ENCODE measurements at regions not wholly inside any gene's neighbourhood (a gene's known extent, or its start where the extent isn't known, plus 50 kb on each side); places are given as distances from the start of the nearest gene placed in this dataset.

DNA sequence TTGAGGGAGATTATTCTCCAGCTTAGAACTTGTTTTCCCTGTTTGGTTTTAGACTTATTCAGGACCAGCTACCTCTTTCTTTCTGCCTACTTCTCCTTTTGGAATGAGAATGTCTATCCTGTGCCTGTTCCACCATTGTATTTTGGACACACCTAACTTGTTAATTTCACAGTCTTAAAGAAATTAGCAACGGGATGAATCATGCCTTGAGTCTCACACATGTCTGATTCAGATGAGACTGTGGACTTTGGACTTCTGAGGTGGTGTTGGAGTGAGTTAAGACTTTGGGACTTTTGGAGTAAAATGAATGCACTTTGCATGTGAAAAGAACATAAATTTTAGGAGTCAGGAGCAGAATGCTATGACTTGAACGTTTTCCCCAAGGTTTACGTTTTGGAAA, 581.4 kb downstream of the CDH11 start:
- DNase-seq (ENCODE audit: low spot score) = no peak

DNA sequence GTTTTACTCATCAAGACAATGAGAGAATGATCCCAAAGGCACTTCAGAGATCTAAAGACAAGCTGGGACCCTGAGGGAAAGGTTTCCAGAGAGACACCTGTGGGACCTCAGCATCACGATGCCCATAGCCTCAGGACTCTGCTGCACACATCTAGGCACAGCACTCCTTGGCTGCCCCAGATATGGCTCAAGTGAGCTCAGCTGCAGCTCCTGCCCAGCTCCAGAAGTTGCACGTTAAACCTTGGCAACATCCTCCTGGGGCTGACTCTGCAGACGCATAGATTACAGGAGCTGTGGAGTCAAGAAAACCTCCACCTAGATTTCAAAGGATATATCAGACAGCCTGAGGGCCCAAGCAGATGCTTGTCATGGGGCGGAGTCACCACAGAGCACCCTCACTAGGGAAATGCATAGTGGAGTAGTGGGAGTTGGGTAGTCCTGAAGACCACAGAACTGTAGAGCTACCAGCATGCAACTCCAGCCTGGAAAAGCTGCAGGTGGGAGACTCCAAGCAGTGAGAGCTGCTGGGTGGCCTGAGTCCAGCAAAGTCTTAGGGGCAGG, 582.0 kb downstream of the CDH11 start:
- DNase-seq (ENCODE audit: low spot score) = no peak

DNA sequence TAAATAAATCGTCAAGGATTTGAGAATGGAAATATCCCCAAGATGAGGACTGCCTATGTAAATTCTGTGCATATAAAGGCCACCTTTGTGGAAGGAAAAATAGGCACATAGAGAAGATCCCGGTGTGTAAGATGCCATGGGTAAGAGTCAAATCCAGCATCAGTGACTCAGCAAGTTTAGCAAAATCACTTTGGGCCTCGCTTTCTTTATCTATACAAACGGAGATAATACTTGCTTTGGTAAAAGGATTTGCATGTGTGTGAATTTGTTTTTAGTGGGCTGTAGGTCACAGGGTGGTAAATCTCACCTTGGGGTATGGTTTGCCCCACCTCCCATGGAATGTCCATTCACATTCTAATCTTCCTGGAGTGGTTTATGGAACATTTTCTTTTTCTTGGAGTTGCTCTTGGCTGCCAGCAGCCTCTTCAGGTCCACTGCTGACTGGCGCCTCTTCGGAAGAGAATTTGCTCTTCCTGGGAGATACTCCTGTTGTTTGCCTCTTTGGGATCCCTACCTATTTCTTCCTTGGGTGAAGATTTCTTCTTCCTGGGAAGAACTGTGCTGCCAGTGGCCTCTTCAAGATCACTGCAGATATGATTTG, 587.6 kb downstream of the CDH11 start:
- no peak for DNase-seq (ENCODE audit: low spot score)

DNA sequence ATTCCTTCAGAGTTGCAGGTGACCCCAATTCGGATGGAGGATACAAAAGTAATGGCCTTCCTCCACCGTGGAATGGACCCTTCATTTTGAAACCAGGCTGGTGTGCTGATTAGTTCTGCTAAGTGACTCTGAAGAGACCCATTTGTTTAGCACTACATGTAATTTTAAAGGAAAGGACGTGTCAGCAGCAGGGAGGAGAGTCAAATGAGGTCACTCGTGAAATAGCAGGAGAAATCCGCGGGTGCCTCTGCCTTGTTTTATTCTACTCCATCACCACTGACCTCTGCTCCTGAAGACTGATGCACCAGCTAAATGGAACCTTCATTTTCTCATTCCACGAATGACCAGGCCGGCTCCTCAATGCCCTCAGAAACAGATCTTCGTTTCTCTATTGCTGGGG, 589.2 kb downstream of the CDH11 start:
- no peak for DNase-seq (ENCODE audit: low spot score)

DNA sequence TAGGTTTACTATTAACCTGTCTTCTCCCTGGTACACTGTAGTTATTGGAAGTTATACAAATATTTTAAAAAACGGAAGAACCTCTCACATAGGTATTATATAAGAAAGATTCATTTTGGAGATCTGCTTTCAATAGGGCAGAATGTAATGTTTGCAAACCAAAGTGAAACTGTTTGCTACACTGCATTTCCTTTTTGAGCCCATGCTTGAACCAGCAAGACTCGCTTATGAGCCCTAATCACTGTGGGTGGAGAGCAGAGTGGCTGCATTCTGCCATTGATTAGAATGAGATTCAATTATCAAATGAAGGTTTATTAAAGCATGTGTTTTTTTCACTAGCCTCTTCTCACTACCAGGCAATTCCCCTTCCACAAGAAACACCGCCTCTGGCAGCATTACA, 589.7 kb downstream of the CDH11 start:
- no peak for DNase-seq (ENCODE audit: low spot score)

DNA sequence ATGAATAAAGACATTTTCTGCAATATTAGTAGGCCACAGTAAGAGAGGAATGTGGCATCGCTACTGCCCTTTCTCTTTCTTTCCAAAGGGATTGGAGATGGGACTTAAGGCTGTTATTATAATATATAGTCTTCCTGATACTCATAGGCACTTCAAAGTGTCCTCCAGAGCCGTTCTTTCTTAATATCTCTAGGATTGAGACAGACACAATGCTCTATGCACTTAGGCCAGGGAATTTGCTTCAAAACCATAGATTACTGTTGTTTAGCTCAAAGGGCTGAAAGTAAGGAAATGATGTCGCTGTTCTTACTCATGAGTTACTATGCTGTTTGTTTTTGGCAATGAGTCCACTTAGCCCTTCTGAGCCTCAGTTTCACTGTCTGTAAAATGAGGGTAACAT, 590.5 kb downstream of the CDH11 start:
- no peak for DNase-seq (ENCODE audit: low spot score)

DNA sequence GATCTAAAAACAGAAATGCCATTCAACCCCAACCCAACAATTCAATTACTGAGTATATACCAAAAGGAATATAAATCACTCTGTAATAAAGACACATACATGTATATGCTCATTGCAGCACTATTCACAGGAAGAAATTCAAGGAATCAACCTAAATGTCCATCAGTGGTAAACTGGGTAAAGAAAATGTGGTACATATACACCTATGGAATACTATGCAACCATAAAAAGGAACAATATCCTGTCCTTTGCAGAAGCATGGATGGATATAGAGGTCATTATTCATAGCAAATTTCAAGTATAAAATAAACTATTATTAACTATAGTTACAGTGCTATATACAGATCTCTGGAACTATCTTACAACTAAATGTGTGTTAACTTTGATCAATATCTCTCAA, 599.3 kb downstream of the CDH11 start:
- DNase-seq (ENCODE audit: low spot score) = no peak

DNA sequence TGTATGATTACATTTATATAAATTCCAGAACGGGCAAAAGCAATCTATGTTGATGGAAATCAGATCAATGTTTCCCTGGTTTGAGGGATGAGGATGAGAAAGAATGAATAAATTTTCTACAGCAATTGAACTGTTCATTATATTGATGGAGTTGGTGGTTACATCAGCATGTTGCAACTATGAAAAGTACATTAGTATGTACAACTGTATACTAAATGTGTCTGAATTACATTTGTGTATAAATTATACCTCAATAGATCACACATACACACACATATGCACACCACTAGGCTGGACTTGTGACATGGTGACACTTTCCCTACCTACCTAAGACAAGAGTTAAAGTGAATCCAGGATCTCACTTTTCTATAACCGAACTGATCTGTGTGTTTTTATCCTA, 608.0 kb downstream of the CDH11 start:
- no peak for DNase-seq (ENCODE audit: low spot score)

DNA sequence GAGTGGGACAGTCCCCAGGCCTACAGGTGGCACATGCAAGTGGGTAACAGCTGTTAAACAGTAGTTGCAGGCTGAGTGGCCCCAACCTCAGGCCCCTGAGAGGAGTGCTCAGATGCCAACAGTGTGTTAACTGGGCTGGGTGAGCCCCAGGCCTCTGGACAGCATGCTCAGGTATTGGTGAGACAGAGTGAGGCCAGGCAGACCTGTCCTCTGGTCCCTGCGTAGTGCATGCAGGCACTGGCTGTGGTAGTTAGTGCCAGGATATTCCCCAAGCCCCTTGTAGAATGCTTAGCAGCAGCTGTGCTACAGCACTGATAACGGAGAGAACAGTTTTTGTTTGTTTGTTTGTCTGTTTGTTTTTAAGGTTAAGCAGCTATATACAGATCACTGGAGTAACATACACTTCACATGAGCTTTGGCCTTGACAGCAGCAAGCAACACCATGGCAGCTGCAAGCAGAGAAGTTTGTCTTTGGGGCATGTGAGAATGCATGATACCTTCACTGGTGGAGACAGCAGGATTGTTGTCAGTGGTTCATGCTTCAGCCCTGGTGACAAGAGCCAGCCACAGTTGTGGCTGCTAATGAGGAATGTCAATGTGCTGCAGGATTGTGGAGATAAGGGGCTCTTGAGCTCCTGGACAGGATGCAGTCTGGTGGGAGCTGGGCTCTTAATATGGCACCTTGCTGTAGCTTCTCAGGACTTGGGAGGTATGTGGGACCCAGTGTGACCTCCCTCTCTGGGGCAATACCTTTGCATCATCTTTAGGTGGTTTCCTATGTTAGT, 614.4 kb downstream of the CDH11 start:
- no peak for DNase-seq (ENCODE audit: low spot score)

DNA sequence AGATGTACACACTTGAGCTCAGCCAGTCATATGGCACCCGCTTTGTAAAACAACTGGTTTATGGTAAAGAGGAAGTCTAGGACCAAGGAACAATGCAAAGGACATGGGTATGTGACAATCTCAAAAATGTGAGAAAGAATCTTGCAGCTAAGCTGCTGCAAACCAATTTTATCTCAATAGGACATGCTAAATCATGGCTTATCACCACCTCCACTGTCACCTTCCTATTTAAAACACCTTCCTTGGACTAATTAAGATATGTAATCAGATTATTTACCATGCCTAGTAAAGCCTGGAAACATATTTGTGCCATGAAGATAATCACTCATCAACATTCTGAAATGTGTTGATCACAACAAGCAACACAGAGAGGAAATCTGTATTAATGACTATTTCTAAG, 622.7 kb downstream of the CDH11 start:
- DNase-seq (ENCODE audit: low spot score) = no peak

DNA sequence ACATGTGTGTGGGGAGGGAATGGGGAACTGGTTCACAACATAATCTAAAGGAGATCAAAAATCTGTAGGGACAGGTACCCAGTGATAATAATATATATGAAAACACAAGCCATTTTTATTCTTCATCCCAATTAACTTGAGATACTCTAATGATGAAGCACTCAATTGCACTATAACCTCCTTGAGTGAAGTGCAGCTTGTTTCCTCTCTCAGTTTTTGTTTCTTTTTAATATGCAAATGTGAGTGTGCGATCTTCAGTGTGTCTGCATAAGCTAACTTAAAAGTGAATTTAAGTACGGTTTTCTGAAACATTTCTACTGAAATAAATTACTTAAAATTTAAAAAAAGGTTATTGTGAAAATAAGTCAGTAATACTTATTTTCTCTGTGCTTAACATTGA, 623.5 kb downstream of the CDH11 start:
- no peak for DNase-seq (ENCODE audit: low spot score)

DNA sequence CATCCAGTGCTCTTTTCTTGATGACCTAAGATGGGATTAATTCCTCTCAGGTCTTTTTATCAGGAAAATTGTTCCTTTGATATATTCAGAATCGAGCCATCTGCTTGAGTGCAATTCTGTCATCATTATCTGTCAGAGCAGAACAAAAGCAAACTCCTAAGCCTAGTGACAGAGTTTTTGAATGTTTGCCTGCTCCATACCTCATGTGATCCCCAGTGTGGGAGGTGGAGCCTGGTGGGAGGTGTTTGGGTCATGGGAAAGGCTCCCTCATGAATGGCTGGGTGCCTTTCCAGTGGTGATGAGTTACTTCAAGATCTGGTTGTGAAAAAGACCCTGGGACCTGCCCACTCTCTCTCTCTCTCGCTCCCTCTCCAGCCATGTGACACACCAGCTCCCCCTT, 628.2 kb downstream of the CDH11 start:
- DNase-seq (ENCODE audit: low spot score) = no peak

DNA sequence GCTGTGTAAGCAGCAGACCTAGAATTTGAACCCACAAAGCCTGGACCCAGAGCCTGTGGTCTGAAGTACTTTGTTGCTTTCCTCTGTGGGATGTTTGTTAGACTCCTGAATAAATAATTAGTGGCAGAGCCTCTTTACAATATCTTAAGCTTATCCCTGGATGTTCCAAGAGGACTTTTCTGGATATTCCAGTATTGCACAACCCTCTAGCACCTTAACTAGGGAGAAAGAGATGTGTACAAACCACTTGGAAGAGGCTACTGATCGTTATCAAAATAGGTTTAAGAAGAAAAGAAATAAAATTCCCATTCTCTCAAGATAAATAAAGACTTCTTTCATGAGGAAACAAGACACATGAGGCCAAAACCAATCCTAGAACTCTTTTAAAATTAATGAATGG, 632.4 kb downstream of the CDH11 start:
- no peak for DNase-seq (ENCODE audit: low spot score)

DNA sequence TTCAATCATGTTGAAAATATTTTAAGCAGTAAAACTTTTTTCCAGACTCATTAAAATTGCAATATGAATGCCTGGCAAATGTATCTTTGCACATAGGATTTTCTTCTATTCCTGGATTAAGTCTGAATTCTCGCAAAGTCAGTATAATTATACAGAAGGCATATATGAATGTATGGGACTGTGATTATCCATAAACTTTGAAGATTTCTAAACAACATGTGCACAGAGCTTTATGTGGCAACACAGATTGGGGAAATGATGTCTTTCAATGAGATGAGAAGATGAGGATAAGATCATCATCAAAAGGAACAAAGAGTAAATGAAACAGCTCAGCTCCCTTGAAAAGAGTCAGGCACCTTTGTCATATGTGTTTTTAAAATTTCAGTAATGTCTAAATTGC, 635.3 kb downstream of the CDH11 start:
- no peak for DNase-seq (ENCODE audit: low spot score)

DNA sequence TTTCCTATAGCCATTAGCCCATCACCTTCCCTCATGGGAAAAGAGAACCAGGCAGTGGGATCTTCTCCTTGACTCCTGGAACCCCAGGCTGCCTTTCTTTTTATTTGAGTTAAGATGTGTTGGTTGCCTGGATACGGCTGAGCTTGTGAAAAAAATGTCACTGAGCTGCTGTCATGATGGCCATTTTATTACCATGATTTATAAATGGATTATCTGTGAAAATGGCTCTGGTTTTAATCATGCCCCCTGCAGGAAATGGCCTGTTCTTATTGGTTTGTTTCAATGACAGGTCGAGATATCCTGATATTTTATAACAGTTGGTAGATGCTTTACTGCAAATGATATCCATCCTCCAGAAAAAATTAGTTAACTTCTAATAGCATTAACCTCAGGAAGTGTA, 640.4 kb downstream of the CDH11 start:
- DNase-seq (ENCODE audit: low spot score) = no peak

DNA sequence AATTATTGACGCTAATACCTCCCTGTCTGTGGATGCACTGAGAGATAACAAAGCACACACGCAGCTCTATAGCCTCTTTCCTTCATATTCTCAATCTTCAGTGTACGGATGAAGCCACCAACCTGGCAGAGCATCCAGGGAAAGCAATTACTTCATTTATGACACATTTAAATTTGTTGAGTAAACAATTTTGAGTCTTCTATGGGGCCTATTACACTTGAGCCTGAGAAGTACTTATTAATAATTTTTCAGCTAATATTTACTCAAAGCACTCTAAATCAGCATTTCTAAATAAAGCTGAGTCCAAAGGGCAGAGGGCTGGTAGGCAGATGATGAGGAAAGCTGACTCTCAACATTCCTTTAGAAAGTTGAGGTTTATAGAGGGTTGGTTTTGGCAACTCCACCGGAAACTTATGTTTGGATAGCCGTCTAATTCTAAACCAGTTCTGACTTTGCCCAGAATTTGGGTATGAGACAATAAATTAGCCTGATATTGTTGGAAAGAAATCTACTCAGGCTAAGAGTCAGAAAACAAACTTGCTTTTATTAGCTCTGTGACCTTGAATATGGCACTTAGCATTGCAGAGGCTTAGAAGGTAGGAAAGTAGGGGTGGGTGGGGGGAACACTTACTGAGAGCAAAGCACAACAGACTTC, 643.5 kb downstream of the CDH11 start:
- DNase-seq (ENCODE audit: low spot score) = no peak

DNA sequence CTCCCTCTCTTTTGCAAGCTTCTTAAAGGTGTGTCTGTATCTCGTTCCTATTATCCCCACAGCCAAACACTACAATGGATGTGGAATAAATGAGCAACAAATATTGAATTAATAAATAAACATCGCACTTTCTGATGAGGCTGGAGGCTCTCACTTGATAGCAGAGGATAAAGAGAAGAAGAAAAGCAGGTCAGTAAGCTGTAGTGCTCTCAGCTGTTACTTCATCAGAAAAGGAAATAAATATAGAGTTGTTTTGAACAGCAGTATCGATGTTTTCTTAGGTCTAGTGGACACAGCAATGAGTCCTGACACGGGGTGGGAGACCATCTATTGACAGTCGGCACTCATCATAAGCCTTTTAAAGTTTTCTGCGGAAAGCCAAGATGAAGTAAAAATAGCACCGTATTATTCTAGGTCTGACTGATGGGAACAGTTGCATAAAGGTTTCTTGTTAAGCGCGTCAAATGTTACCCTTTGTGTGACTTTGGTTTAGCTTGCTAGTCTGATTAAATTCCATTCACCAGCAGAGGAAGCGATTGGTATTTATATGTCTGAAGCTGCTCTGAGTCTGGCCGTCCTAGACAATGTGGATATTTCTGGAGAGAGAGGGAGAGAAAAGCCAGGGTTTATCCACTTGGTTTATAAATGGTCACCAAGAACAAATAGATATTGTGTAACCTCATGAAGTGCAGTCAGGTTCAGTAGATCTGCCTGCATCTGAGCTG, 646.1 kb downstream of the CDH11 start:
- no peak for DNase-seq (ENCODE audit: low spot score)

DNA sequence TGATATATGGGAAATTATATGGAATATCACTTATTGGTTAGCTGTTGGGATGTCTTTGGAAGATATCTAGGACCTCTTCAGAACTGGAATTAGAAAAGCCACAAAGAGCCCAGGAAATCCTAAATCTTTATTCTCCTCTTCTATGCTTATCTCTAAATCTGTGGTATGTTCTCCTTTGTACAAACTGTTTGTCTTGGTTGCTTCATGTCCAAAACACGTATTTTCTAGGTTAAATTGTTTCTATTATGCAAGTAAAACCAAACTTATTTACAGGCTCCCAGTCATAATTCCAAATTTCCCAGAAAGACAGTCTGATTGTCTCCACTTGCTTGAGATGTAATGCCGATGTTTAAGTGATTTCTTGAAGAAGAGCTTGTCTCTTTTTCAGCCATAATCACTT, 650.9 kb downstream of the CDH11 start:
- DNase-seq (ENCODE audit: low spot score) = no peak

DNA sequence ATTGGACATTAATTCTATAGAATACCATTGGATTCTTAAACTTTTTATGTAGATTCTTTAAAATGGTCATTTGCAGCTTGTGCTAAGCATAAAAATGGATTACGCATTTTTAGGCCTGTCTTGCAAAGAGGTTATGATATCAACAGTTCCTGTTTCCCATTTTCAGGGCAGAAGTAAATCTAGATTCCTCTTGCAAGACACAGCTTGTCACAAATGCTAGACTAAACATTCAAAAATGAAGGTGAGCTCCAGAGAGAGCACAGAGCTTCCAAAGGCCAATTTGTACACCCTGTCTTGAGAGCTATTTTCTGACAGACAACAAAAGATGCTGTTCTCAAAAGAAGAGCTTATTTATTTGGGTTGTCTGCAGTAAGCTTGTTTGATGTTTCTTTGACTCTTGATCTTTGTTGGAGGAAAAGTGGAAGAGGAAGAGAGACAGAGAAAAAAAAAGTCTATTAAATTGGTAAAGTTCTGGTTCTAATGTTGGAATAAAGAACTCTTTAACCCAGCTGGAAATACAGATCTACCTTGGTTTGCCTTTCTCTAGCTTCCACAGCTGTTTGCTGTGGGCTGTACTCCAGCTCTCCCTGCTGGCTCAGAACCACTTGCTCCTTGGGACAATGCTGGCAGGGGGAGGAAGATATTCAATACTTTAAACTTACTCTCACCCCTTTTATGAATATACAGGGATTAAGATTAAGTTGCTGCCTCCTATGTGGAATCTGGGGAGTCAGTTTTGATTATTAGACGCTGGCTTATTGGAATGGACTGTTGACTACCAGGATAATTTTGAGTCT, 651.8 kb downstream of the CDH11 start:
- DNase-seq (ENCODE audit: low spot score) = no peak

DNA sequence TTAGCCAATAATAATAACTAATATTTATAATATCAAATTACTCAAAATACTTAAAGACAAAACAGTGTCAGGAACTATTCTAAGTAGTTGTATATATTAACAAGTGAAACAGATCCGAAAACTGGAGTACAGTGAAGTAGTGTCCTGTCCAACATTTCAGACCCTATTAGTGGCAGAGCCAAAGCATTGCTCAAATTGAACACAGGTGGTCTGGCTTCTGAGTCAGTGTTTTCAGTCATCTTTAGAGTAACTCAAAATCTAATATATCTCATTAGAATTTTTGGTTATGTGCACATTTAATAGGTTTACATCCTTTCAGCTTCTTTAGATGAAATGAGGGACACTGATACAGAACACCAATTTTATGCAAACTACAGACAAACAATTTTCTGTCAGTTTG, 652.5 kb downstream of the CDH11 start:
- DNase-seq (ENCODE audit: low spot score) = no peak

DNA sequence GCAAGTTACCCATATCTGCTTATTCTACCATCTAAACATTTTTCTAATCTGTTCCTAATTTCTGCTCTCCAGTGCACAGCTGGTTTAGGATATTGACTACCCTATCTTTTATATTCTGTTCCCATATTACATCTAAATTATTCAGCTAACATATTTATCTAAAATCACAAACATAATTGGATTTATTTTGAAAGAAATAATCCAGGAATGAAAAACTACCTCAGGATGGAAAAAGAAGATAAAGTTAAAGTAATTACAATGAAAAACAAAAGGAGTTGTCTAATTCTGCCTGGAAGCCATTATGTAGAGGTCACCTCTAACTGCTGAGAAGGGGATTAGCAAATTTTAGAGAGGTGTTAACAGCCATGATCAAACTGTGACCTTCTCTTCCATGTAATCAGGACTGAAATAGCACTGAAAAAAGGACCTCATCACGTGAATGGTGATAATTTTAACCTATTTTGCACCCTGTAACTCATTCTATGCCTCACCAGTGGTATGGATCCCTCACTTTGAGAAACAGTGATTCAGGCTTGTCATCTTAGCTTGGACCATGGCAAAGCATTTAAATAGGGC, 653.3 kb downstream of the CDH11 start:
- DNase-seq (ENCODE audit: low spot score) = no peak

Measured in hematopoietic multipotent progenitor cell treated with erythropoietin and hydrocortisone succinate and interleukin-3 and kit ligand, for 17 days (in vitro differentiated cells).